Fibroblast of the aortic adventitia (primary cell): ENCODE measurements at regions not wholly inside any gene's neighbourhood (a gene's known extent, or its start where the extent isn't known, plus 50 kb on each side); places are given as distances from the start of the nearest gene placed in this dataset.
"Not testable (repeated sequence)": the region's sequence is repeated elsewhere in the genome, so short reads cannot be mapped to it uniquely, and the experiment has no call there.

Source experiments
- DNase-seq: peaks from one replicate; pipeline ENCODE4 v3.0.0-alpha.2; 2010; ENCODE audit warnings: low read depth
- H3K4me3 ChIP-seq: 2 replicates; pipeline ENCODE4 v1.5.1; 2011; ENCODE audit warnings: low read depth, mild to moderate bottlenecking, control low read depth, low read length, moderate library complexity
- TF ChIP-seq, protein P1 (sequence below): IDR thresholded peaks from 2 replicates; pipeline ENCODE4 v1.5.1; 2011; ENCODE audit warnings: mild to moderate bottlenecking, low read length, control low read depth, inconsistent platforms; ENCODE audit not compliant: insufficient read depth

DNA sequence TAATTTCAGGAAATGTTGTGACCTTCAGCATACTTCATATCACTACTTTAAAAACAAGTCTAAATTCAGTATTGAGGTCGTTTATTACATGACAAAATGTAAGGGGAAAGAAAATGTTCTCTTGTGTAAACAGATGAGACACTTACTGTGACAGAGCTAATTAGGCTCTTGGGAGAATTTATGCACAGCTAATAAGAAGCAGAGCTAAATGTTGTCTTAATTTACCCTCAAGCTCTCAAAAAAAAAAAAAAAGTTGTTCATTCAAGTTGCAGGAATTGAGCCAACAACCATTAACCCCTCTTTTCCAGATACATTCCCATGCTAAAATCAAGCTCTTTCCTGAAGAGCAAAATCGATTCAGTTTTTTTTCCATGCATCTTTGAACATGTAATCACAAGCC is 1419.4 kb downstream of the FSCB start:
- no peak overlapping the region for H3K4me3 ChIP-seq
- no peak for DNase-seq
- TF ChIP-seq, protein P1, sequence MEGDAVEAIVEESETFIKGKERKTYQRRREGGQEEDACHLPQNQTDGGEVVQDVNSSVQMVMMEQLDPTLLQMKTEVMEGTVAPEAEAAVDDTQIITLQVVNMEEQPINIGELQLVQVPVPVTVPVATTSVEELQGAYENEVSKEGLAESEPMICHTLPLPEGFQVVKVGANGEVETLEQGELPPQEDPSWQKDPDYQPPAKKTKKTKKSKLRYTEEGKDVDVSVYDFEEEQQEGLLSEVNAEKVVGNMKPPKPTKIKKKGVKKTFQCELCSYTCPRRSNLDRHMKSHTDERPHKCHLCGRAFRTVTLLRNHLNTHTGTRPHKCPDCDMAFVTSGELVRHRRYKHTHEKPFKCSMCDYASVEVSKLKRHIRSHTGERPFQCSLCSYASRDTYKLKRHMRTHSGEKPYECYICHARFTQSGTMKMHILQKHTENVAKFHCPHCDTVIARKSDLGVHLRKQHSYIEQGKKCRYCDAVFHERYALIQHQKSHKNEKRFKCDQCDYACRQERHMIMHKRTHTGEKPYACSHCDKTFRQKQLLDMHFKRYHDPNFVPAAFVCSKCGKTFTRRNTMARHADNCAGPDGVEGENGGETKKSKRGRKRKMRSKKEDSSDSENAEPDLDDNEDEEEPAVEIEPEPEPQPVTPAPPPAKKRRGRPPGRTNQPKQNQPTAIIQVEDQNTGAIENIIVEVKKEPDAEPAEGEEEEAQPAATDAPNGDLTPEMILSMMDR: no peak

DNA sequence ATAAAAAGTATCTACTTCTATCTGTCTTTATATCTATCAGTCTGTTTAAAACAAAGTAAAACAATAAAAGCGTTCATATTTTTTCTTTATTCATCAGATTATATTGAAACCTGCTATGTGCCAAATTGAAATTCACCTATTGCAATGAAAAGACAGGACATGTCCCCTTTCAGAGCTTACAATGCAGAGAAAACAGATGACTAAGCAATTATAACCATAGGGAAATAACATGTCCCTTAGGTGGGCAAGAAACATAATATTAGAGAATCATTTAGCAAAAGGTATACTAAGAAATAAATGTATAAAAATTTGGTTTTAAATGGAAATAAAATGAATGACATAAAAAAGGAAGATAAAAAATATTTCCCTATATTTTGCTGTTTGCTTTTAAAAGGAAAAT is 1421.3 kb downstream of the FSCB start:
- TF ChIP-seq, protein P1: no peak

DNA sequence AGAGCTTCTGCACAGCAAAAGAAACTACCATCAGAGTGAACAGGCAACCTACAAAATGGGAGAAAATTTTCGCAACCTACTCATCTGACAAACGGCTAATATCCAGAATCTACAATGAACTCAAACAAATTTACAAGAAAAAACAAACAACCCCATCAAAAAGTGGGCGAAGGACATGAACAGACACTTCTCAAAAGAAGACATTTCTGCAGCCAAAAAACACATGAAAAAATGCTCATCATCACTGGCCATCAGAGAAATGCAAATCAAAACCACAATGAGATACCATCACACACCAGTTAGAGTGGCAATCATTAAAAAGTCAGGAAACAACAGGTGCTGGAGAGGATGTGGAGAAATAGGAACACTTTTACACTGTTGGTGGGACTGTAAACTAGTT is 1439.7 kb downstream of the FSCB start:
- not testable (repeated sequence) for DNase-seq, H3K4me3 ChIP-seq

More for the DNA sequence above, 1421.3 kb downstream of the FSCB start:
- no peak overlapping the region for H3K4me3 ChIP-seq
- DNase-seq: no peak

DNA sequence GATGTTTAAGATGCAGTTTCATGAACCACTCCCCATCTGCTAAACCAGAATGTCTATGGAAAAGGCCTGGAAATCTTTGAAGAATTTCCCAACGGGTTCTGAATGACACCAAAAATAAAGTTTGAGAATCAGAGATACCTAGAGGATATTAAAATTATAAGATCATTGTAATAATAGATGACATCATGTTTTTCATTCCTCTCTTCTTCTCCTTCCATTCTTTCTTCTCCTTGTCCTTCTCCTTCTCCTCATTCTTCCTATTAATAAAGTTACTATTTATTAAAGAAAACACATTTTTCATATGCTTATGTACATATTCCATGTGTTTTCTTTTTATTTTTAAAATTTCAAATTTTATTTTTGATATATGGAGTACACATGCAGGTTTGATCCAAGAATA is 1449.4 kb downstream of the LRFN5 start:
- DNase-seq: no peak
- no peak overlapping the region for H3K4me3 ChIP-seq
- TF ChIP-seq, protein P1: no peak

DNA sequence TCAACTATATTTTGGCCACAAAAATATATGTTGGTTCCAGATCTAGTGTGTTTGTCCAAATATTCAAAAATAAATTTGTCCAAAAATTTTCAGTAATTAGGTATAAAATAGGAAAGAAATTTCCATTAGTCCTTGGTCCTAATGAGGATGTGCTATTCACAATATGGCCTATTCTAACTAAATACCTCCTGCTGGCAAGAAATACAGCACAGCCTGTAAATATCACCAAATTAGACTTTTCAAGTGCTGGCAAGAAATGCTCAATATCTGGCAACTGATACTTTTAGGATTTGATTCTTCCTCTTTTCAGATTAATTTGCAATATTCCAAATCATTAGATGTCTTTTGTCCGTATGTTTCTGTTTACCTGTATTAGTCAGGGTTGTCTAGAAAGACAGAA is 1446.2 kb downstream of the LRFN5 start:
- TF ChIP-seq, protein P1: no peak
- H3K4me3 ChIP-seq: no peak overlapping the region
- no peak for DNase-seq

DNA sequence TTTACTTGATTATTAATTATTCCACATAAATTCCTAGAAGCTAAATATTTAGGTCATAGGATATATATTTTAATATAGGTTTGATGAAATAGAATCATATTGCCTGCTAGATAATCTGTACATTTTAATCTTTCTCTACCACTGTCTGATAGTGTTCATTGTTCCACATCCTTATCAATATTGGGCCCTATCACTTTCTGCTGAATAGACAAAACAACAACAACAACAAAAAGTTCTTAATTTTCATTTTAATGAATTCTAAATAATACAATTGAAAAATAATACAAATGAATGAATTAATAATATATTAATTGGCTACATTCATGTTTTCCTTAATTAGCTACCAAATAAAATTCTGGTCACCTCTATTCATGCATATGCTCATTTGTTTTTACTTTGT is 1437.2 kb downstream of the LRFN5 start:
- TF ChIP-seq, protein P1: no peak
- no peak overlapping the region for H3K4me3 ChIP-seq
- no peak for DNase-seq

DNA sequence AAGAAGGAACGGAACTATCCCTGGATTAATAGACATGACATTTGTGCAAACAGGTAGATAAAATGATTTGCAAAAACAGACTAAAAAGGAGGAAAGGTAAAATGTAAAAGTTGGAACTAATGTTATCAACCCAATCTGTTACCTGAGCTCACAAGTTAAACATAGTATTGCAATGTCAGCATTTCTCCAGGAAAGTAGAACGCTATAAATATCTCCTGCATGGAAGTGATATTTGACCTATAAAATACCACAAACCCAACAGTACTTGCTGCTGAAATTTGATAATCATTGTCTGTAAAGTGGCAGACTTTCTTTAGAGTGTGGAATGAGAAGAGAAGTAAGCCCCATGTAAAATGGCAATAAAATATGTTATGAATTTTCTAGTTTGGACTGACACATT is 1435.7 kb downstream of the LRFN5 start:
- DNase-seq: no peak
- TF ChIP-seq, protein P1: no peak
- no peak overlapping the region for H3K4me3 ChIP-seq
